Chondrocyte (in vitro differentiated cells): ENCODE measurements at regions not wholly inside any gene's neighbourhood (a gene's known extent, or its start where the extent isn't known, plus 50 kb on each side); places are given as distances from the start of the nearest gene placed in this dataset.

Experiments used
- DNase-seq: peaks from one replicate; pipeline ENCODE4 v3.0.0; 2021; ENCODE audit warnings: mixed read lengths, low spot score
- H3K27ac Mint-ChIP-seq: one replicate; pipeline ENCODE4 v1.8.0; 2021; ENCODE audit warnings: mild to moderate bottlenecking, moderate library complexity, mixed read lengths; ENCODE audit not compliant: unreplicated experiment
- H3K27me3 Mint-ChIP-seq: 2 replicates; pipeline ENCODE4 v1.8.0; 2021; ENCODE audit warnings: low read depth, mixed read lengths
- H3K36me3 Mint-ChIP-seq: 2 replicates; pipeline ENCODE4 v1.8.0; 2021; ENCODE audit warnings: low read depth, mixed read lengths
- H3K4me1 Mint-ChIP-seq: 2 replicates; pipeline ENCODE4 v1.8.0; 2021; ENCODE audit warnings: low read depth, mild to moderate bottlenecking, mixed read lengths
- H3K4me3 Mint-ChIP-seq: one replicate; pipeline ENCODE4 v1.8.0; 2021; ENCODE audit warnings: mild to moderate bottlenecking, moderate library complexity, mixed read lengths; ENCODE audit not compliant: unreplicated experiment
- H3K9me3 Mint-ChIP-seq: 2 replicates; pipeline ENCODE4 v1.8.0; 2021; ENCODE audit warnings: low read depth, mixed read lengths
- TF ChIP-seq, protein P1 (sequence below): fragments of 200-600 bp; sonication (generic); IDR thresholded peaks from 2 replicates; pipeline ENCODE4 v1.5.0; 2021; ENCODE audit warnings: antibody characterized with exemption, mild to moderate bottlenecking, moderate library complexity

DNA sequence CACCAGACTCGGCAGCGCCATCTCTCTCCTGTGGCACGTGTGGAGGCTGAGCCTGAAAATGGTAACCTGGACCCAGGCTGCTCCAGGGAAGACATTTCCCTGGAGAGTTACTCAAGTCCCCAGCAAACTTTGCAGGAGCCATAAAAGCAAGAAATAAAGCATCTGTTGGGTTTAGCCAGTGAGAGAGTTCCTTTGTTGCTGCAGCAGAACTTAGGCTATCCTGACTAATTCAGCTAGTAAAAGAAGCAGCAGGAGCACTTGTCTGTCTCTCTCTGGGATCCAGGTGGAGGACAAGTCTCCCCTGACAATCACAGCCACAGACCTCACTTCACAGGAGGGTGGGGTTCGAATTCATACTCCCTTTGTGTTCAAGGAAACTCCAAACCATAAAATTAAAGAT lies 79.2 kb upstream of the DIO3 start:
- no peak for DNase-seq
- TF ChIP-seq, protein P1, sequence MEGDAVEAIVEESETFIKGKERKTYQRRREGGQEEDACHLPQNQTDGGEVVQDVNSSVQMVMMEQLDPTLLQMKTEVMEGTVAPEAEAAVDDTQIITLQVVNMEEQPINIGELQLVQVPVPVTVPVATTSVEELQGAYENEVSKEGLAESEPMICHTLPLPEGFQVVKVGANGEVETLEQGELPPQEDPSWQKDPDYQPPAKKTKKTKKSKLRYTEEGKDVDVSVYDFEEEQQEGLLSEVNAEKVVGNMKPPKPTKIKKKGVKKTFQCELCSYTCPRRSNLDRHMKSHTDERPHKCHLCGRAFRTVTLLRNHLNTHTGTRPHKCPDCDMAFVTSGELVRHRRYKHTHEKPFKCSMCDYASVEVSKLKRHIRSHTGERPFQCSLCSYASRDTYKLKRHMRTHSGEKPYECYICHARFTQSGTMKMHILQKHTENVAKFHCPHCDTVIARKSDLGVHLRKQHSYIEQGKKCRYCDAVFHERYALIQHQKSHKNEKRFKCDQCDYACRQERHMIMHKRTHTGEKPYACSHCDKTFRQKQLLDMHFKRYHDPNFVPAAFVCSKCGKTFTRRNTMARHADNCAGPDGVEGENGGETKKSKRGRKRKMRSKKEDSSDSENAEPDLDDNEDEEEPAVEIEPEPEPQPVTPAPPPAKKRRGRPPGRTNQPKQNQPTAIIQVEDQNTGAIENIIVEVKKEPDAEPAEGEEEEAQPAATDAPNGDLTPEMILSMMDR: no peak
- Mint-ChIP-seq H3K9me3 (peaks cover 26% of the 10 kb centered on the region), H3K27ac (no peak overlapping the region), H3K27me3 (peaks cover 39% of the 10 kb centered on the region), H3K4me1 (no peaks in the 10 kb centered on the region), H3K4me3 (no peak overlapping the region), H3K36me3 (peaks cover 2% of the 10 kb centered on the region)

GRCh38 chr14:101483829-101484228 lies 77.5 kb upstream of the DIO3 start:
- Mint-ChIP-seq H3K9me3 (peaks cover 34% of the 10 kb centered on the region), H3K27me3 (peaks cover 41% of the 10 kb centered on the region), H3K27ac (no peak overlapping the region), H3K4me3 (no peak overlapping the region), H3K36me3 (peaks cover 2% of the 10 kb centered on the region), H3K4me1 (no peaks in the 10 kb centered on the region)
- TF ChIP-seq, protein P1: no peak
- no peak for DNase-seq

GRCh38 chr14:101489092-101489760 lies 72.1 kb upstream of the DIO3 start:
- Mint-ChIP-seq H3K9me3 (peaks cover 32% of the 10 kb centered on the region), H3K36me3 (peaks cover 2% of the 10 kb centered on the region), H3K27ac (no peak overlapping the region), H3K27me3 (peaks cover 41% of the 10 kb centered on the region), H3K4me3 (no peak overlapping the region), H3K4me1 (no peaks in the 10 kb centered on the region)
- DNase-seq: no peak
- TF ChIP-seq, protein P1: no peak

GRCh38 chr14:101490771-101491170 lies 70.5 kb upstream of the DIO3 start:
- Mint-ChIP-seq H3K9me3 (peaks cover 25% of the 10 kb centered on the region), H3K4me3 (no peak overlapping the region), H3K27me3 (peaks cover 32% of the 10 kb centered on the region), H3K27ac (no peak overlapping the region), H3K36me3 (peaks cover 2% of the 10 kb centered on the region), H3K4me1 (no peaks in the 10 kb centered on the region)
- no peak for DNase-seq
- TF ChIP-seq, protein P1: no peak

DNA sequence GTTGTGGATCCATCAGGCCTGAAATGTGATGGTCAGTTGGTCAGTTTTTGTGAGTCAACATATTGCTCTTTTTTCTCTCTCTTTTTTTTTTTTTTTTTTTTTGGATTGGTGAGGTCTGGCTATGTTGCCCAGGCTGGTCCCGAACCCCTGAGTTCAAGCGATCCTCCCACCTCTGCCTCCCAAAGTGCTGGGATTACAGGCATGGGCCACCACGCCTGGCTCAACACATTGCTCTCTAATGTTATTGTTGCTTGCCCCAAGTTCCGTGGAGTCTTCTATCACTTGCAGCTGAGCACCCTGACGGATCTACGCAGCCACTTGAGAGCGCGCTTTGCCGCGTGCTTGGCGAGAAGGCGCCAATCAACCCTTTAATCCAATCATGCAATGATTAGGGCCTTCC lies 69.5 kb upstream of the DIO3 start:
- peaks cover 31% of the 10 kb centered on the region for H3K27me3 Mint-ChIP-seq
- peaks cover under 1% of the 10 kb centered on the region for H3K36me3 Mint-ChIP-seq
- TF ChIP-seq, protein P1: no peak
- no peak overlapping the region for H3K27ac Mint-ChIP-seq
- no peak for DNase-seq
- no peak overlapping the region for H3K4me3 Mint-ChIP-seq
- peaks cover 21% of the 10 kb centered on the region for H3K9me3 Mint-ChIP-seq
- H3K4me1 Mint-ChIP-seq: no peaks in the 10 kb centered on the region
